BJ (cell line): ENCODE measurements at regions not wholly inside any gene's neighbourhood (a gene's known extent, or its start where the extent isn't known, plus 50 kb on each side); places are given as distances from the start of the nearest gene placed in this dataset.

Source experiments
- CTCF ChIA-PET: fragments of 350-600 bp; formaldehyde crosslinking; extraction: SDS; loops from one replicate; lab custom pipeline; 2021; ENCODE audit warnings: antibody characterized with exemption, inconsistent platforms; lab: Yijun Ruan, JAX
- POLR2A ChIA-PET: fragments of 300-600 bp; sonication (Branson Sonifier 250); formaldehyde crosslinking; extraction: SDS; loops from one replicate; lab custom pipeline; 2021; ENCODE audit warnings: antibody characterized with exemption; lab: Charles Lee
- DNase-seq: peaks from one replicate; pipeline ENCODE4 v3.0.0-alpha.2; 2011; ENCODE audit warnings: low read depth
- H3K27me3 ChIP-seq: 2 replicates; pipeline ENCODE4 v1.6.0; 2011; ENCODE audit warnings: low read length; ENCODE audit not compliant: control insufficient read depth, insufficient read depth
- H3K36me3 ChIP-seq: 2 replicates; pipeline ENCODE4 v1.5.1; 2011; ENCODE audit warnings: low read length; ENCODE audit not compliant: control insufficient read depth, insufficient read depth
- H3K4me3 ChIP-seq: 2 replicates; pipeline ENCODE4 v1.5.1; 2011; ENCODE audit warnings: low read depth, mild to moderate bottlenecking, control low read depth, low read length
- TF ChIP-seq, protein P1 (sequence below): IDR thresholded peaks from 2 replicates; pipeline ENCODE4 v1.5.1; 2011; ENCODE audit warnings: low read depth, mild to moderate bottlenecking, control low read depth, inconsistent platforms, low read length, moderate library complexity; ENCODE audit not compliant: insufficient read depth

DNA sequence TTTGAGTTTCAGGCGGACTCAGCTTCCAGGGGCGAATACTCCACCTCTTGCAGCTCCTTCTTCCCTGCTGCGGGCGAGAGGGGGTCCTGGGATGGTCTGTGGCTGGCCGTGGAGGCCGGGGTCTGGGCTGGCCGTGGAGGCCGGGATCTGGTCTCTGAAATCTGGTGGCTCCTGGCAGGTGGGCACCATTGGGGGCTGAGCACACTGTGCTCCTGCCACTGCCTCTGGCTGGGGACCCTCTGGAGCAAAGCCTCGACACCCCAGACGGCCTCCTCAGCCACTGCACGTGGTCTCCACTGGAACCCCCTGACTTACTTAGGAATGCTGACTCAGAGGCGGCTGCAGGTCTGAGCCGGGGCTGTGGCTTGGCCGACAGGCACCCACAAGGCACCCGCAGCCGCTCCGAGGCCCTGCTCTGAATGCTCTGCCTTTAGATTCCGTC lies 100.1 kb upstream of the ALKAL2 start:
- no peak for DNase-seq
- POLR2A ChIA-PET: no interaction called here
- Histone ChIP-seq H3K4me3 (no peak overlapping the region), H3K27me3 (no peaks in the 10 kb centered on the region), H3K36me3 (no peaks in the 10 kb centered on the region)
- TF ChIP-seq, protein P1, sequence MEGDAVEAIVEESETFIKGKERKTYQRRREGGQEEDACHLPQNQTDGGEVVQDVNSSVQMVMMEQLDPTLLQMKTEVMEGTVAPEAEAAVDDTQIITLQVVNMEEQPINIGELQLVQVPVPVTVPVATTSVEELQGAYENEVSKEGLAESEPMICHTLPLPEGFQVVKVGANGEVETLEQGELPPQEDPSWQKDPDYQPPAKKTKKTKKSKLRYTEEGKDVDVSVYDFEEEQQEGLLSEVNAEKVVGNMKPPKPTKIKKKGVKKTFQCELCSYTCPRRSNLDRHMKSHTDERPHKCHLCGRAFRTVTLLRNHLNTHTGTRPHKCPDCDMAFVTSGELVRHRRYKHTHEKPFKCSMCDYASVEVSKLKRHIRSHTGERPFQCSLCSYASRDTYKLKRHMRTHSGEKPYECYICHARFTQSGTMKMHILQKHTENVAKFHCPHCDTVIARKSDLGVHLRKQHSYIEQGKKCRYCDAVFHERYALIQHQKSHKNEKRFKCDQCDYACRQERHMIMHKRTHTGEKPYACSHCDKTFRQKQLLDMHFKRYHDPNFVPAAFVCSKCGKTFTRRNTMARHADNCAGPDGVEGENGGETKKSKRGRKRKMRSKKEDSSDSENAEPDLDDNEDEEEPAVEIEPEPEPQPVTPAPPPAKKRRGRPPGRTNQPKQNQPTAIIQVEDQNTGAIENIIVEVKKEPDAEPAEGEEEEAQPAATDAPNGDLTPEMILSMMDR: no peak
- CTCF ChIA-PET: no interaction called here

DNA sequence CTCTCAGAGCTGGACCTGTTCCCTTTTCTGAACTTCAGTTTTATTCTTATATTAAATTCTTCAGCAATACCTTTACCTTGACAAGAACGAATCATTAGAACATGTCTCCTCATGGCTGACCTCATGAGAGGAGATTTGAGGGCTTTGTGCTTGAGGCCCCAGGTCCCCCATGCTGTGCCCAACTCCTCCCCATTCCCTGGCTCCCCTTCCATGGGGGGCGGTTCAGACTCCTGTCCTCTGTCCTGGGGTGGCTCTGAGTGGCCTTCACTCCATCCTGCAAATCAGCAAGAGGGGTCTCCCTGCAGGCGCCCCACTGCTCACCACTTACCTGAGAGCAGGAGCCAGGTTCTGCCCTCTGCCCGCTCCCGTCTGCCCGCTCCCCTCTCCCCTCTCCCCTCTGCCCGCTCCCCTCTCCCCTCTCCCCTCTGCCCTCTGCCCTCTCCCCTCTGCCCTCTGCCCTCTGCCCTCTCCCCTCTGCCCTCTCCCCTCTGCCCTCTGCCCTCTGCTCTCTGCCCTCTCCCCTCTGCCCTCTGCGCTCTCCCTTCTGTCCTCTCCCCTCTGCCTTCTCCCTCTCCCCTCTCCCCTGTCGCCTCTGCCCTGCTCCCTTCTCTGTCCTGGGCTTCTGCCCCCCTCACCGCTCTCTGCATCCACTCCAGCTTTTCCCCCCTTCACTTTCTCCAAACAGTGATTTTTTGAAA lies 98.7 kb upstream of the ALKAL2 start:
- no peak for DNase-seq
- TF ChIP-seq, protein P1: no peak
- ChIA-PET POLR2A (no interaction called here), CTCF (no interaction called here)
- Histone ChIP-seq H3K36me3 (no peaks in the 10 kb centered on the region), H3K4me3 (no peak overlapping the region), H3K27me3 (no peaks in the 10 kb centered on the region)

DNA sequence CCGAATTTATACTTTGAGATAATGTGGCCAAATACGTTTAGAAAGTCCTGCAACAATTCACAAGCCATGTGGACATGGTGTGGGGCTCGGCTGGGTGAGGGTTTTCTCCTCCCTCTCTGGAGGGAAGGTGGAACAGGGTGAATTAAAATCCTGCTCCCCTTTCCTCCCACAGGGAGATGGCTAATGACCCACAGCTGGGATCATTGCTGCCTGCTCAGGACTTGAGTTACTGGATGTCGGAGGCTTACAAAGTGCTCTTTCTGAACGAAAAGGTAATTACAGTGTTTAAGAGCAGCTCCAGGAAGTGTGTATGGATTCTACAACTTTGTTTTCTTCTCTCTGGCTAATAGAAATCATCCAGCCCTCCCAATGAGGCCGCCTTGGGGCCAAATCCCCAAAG lies 97.9 kb upstream of the ALKAL2 start:
- H3K36me3 ChIP-seq: no peaks in the 10 kb centered on the region
- no peaks in the 10 kb centered on the region for H3K27me3 ChIP-seq
- TF ChIP-seq, protein P1: no peak
- CTCF ChIA-PET: no interaction called here
- no peak for DNase-seq
- H3K4me3 ChIP-seq: no peak overlapping the region
- POLR2A ChIA-PET: no interaction called here

DNA sequence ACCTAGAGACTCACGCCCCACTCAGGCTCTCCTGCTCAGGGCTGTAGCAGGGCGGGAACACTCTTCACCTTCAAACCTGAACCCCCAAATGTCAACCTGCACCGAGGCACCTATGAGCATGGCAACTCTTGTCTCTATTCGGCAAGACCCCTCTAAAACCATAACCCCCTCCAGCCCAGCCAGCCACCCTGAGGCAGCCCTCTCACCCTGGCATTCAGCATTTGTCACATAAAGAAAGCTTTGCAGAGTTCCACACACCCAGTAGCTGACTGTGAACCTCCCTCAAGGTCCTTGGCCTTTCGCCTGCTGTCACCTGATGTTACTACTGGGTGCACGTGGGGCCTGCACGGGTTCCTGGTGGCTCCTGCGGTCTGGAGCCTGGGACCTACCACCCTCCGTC lies 97.2 kb upstream of the ALKAL2 start:
- POLR2A ChIA-PET: no interaction called here
- TF ChIP-seq, protein P1: no peak
- H3K4me3 ChIP-seq: no peak overlapping the region
- DNase-seq: no peak
- CTCF ChIA-PET: no interaction called here
- H3K36me3 ChIP-seq: no peaks in the 10 kb centered on the region
- no peaks in the 10 kb centered on the region for H3K27me3 ChIP-seq

DNA sequence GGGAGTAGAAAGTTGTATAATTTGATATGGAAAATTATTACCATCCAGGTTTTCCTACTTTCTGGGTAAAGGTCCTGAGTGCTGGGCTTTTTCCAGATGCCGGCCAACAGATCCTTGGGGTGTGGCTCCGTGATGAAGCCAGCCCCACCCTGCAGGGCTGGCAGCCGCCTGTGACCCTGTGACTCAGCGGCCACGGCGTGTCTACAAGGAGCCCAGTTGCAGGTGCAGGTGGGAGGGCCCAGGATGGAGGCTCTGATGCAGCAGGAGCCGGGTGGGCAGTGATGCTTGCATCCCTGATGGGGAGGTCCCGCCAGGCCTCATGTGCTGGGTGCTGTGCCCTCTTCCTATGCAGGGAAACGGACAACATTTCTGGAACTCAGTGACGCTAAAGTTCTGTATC lies 96.0 kb upstream of the ALKAL2 start:
- ChIA-PET CTCF (no interaction called here), POLR2A (no interaction called here)
- TF ChIP-seq, protein P1: no peak

More for the DNA sequence above, 96.0 kb upstream of the ALKAL2 start:
- H3K4me3 ChIP-seq: no peak overlapping the region
- no peaks in the 10 kb centered on the region for H3K36me3 ChIP-seq
- no peak for DNase-seq
- no peaks in the 10 kb centered on the region for H3K27me3 ChIP-seq
